Activated CD4-positive, alpha-beta T cell treated with anti-CD3 and anti-CD28 coated beads for 4 hours (primary cell): ENCODE measurements at regions not wholly inside any gene's neighbourhood (a gene's known extent, or its start where the extent isn't known, plus 50 kb on each side); places are given as distances from the start of the nearest gene placed in this dataset.
"Not testable (repeated sequence)": the region's sequence is repeated elsewhere in the genome, so short reads cannot be mapped to it uniquely, and the experiment has no call there.

Source experiments
- DNase-seq, 2 donors: peaks; one replicate each; pipeline ENCODE4 v3.0.0-alpha.2; 2020

DNA sequence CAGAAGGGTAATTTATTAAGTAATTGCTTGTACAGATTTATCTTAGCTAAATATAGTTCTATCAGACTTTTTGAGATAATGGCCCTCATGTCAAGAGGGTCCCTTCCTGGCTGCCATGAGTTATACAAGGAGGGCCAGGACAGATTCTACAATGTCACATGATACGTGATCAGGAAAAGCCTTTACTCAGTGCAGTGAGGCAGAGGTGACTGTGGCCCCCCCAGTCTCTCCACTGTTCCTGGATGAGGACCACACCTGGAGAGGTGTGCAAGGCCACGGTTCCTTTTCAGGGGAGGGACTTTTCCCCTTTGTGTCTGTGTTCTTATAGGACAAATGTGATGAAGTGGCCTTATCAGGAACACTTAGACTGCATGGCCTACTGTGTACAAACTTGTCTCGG is 54.3 kb upstream of the LRCH1 start:
- no peak for DNase-seq

GRCh38 chr13:46496086-46496485 is 56.9 kb upstream of the LRCH1 start:
- no peak for DNase-seq

DNA sequence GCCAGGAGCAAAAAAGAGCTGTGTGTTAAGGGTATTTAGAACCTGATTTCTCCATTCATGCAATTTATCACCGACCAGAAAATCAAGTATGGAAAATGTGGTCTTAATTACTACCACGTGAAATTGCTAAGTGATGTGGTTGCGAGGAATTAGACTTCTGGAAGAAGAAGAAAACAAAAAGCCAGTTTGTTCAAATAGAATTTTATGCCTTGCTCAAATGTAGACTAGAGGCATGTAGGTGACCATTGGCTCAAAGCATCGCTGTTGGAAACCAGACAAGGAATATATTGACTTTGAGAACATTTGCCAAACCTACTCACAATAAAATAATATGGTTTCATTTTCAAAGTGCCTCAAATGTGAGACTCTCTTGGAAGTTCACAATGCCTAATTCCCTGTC is 57.3 kb upstream of the LRCH1 start:
- no peak for DNase-seq

DNA sequence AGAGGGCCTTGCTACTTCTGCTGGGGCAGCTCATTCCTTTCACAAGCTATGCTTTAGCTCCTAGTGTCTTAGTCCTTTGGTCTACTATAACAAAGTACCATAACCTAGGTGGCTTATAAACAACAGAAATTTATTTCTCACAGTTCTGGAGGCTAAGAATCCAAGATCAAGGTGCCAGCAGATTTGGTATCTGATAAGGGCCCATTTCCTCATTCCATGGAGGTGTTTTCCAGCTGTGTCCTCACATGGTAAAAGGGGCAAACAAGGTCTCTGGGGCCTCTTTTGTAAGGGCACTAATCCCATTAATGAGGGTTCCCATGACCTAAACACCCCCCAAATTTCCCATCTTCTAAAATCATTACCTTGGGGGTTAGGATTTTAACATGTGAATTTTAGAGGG is 57.9 kb upstream of the LRCH1 start:
- no peak for DNase-seq

- DNase-seq = peak in 1 of 2 donors; percentile 2
Observed at GRCh38 chr13:46492946-46493345, 60.0 kb upstream of the LRCH1 start.

DNA sequence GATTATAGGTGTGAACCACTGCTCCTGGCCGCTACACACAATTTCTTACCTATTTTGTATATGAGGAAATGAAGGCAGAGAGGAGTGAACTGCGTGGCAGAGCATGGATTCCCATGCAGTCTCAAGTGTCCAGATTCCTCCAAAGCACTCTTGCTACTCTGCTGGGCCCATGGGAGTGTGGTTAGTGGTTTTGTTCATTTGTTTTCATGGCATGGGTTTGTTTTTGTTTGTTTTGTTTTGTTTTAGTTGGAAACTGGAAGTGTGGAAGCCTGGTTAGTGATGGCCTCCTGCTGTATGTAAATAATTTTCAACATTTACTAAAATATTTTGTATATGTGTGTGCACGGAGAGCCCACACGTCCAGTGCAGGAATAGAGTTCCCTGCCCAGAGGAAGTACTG is 61.3 kb upstream of the LRCH1 start:
- DNase-seq = no peak

GRCh38 chr13:46490713-46491112 is 62.3 kb upstream of the LRCH1 start:
- DNase-seq = not testable (repeated sequence)

DNA sequence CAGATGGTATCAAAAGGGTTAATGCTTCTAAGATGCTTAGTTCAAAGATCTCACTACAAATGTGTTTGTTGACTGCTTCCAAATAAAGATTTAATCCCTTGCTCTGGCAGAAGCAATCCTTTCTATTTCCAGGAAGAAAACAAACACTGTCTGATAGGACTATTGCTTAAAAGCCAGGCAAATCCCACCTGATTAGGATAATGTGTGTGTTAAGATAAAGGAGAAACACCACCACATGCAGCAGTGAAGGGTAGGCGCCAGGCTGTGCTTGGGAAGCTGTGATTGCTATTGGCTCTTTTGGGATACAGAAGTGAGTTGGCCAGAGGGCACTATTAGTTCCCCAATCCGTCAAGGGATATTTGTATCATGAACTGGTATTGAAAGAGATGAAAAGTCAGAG is 62.8 kb upstream of the LRCH1 start:
- no peak for DNase-seq

DNA sequence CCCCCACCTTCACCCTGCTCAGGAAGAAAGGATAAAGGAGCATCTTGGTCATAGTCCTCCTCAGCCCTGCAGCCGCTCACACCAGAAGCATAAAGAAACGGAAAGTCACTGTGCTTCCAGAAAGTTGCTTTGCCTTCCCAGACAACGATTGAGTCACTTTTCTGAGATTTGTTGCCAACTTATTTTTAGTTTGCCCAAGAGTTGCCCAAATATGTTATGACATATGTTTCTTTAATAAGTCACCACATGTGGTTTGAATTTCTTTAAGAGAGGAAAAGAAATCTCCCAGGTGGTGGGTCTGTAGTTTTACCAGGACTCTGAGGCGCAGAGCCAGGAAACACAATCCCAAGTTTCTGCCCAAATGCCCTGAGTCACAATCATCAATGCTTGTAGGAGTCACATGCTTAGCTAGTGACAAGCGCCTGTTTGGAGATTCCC is 63.4 kb upstream of the LRCH1 start:
- no peak for DNase-seq

DNA sequence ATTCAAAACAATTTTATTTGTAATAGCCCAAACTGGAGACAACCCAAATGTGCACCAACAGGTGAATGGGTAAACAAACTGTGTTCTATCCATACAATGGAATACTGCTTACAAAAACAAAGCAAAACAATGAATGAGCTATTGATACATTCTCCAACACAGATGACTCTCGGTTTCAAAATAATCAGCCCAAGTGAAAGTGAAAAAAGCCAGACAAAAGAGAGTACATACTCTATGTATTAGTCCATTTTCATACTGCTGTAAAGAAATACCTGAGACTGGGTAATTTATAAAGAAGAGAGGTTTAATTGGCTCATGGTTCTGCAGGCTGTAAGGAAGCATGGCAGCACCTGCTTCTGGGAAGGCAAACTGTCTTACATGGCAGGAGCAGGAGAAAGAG is 65.2 kb upstream of the LRCH1 start:
- DNase-seq = no peak

DNA sequence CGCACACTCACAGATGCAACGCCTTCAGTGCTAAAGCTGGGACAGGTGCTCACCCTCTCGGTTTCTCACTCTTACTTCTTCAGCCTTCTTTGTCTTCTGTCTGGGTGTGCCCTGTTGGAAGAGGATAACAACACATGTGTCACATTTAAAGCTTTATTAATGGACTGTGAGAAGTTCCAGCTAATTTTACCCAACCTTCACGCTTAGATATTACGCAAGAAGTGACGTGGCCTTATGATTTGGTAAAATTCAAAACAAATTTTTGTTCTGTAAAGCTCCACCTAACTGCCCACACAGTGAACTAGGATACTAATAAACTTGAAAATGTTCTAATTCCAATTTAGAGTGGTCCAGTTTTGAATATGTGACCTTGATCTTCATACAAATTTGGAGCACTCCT is 66.7 kb upstream of the LRCH1 start:
- DNase-seq = no peak

DNA sequence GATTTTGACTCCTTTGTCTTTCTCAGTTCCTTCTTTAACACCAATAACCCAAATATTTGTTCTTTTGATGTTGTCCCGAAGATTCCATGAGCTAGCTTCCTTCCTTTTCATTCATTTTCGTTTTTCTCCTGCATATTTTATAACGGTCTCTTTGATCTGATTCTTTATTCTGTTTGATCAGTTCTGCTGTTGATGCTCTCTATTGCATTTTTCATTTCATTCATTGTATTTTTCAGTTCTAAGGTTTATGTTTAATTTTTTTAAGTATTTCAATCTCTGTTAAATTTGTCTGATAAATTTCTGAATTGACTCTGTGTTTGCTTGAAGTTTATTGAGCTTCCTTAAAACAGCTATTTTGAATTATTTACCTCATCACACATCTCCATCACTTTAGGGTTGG is 68.4 kb upstream of the LRCH1 start:
- no peak for DNase-seq

GRCh38 chr13:46481166-46481565 is 71.8 kb upstream of the LRCH1 start:
- DNase-seq = no peak

GRCh38 chr13:46480131-46480530 is 72.8 kb upstream of the LRCH1 start:
- DNase-seq = no peak

DNA sequence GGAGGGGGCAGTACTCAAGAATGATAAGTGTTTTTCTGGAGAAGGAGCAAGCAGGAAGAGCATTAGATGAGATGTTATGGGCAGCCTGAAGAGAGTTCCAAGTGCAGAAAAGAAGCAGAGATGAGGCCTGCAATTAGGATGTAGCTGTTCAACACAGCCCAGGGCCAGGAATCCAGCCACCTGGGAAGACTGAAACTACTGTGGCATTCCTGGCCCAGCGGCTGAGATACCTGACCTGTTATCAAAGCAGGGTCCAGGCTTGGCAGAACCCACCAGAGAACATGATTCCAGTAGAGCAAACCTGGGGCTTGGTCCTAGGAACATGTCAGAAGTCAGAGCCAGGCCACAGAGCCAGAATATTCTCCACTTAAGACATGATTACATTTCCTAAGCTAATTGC is 73.3 kb upstream of the LRCH1 start:
- DNase-seq = no peak

GRCh38 chr13:46479283-46479682 is 73.7 kb upstream of the LRCH1 start:
- no peak for DNase-seq

GRCh38 chr13:46478651-46479050 is 74.3 kb upstream of the LRCH1 start:
- DNase-seq = no peak

GRCh38 chr13:46476174-46476573 is 76.8 kb upstream of the LRCH1 start:
- DNase-seq = no peak

DNA sequence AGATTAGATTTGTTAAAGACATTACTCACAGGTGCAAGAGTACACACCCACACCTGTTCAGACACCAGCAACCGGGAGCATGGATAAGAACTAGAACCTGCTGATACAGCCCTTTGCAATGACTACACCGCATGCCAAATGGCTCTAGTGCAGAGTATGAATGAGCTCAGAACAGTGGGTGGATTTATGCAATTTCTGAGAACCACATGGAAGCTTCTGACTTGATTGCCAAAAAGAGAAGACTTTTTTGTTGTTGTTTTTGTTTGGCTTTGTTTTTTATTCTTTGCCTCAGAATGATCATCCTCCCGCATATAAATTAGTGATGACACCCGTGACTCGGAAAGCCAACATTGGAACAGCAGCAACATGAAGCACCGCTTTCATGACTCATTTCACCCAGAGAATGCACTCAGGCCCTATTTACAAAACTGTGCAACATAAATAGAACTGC is 77.4 kb upstream of the LRCH1 start:
- DNase-seq = no peak

- DNase-seq = no peak
Observed at GRCh38 chr13:46473806-46474205, 79.2 kb upstream of the LRCH1 start.

- no peak for DNase-seq
Observed at GRCh38 chr13:46472384-46472783, 80.6 kb upstream of the LRCH1 start.

GRCh38 chr13:46469699-46470098 is 82.6 kb upstream of the RUBCNL start:
- DNase-seq = not testable (repeated sequence)

- DNase-seq = no peak
Observed at GRCh38 chr13:46468570-46469463, 81.8 kb upstream of the RUBCNL start.

DNA sequence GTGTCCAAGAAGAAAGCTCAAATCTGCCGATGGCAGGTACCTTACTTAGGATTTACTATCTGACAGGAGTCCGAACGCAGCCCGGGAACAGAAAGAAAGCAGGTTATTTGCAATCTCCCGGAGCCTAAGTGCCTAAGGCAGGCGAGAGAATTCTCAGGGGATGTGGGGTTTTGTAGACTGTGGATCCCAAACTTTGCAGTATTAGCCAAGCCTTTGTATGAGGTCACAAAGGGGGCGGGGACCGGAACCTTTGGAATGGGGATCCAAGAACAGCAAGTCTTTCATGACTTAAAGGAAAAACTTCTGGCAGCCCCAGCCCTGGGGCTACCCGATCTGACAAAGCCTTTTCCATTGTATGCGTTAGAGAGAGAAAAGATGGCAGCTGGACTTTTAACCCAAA is 80.6 kb upstream of the RUBCNL start:
- not testable (repeated sequence) for DNase-seq

GRCh38 chr13:46466074-46466473 is 79.0 kb upstream of the RUBCNL start:
- not testable (repeated sequence) for DNase-seq
